SH-SY5Y (cell line): ENCODE measurements at regions not wholly inside any gene's neighbourhood (a gene's known extent, or its start where the extent isn't known, plus 50 kb on each side); places are given as distances from the start of the nearest gene placed in this dataset.

Source experiments
- GATA2 ChIP-seq: IDR thresholded peaks from 2 replicates; pipeline ENCODE4 v1.6.1; 2011; ENCODE audit warnings: mild to moderate bottlenecking, low read depth, low read length
- GATA3 ChIP-seq: IDR thresholded peaks from 2 replicates; pipeline ENCODE4 v1.6.1; 2011; ENCODE audit warnings: low read depth, mild to moderate bottlenecking, low read length, moderate library complexity

DNA sequence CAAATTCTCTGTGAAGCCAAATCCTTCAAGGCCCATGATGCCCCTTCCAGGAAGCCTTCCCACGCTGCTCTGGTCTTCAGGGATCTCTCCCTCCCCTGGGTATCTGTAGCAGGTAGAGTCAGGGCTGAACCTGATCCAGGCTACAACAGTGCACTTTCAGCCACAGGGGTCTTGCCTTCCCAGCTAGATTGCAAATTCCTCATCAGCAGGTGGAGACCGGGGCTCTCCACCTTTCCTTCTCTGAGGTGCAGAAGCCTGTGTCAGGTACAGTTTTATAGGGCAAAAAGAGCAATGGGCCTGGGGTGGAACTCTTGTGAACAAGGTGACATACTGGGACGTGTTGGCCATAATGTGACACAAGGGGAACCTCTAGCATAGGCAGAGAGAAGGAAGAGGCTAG is 312.9 kb downstream of the MYCN start:
- TF ChIP-seq GATA2 (no peak), GATA3 (no peak)
